ENCODE measurements at regions not wholly inside any gene's neighbourhood (a gene's known extent, or its start where the extent isn't known, plus 50 kb on each side); places are given as distances from the start of the nearest gene placed in this dataset.

GRCh38 chr7:145219461-145219860 lies 383.6 kb upstream of the TPK1 start:
- TF ChIP-seq CTCF (IDR thresholded peaks at IDR 0.05), result no peak
- no peak for TF ChIP-seq POLR2A (IDR thresholded peaks at IDR 0.05)

Data from esophagus squamous epithelium (tissue), 4 donors.